Fibroblast of lung (primary cell): ENCODE measurements at regions not wholly inside any gene's neighbourhood (a gene's known extent, or its start where the extent isn't known, plus 50 kb on each side); places are given as distances from the start of the nearest gene placed in this dataset.

Experiments
- DNase-seq, 2 donors: peaks; one replicate each; pipeline versions ENCODE4 v3.0.0 to v3.0.0-alpha.2; 2010; ENCODE audit warnings: low read depth in 2 of 2
- H2AFZ ChIP-seq: 2 replicates; pipeline ENCODE4 v1.5.1; 2012; ENCODE audit warnings: low read length, control low read depth, inconsistent platforms
- H3K27ac ChIP-seq: 2 replicates; pipeline ENCODE4 v1.5.1; 2011; ENCODE audit warnings: low read length, control low read depth; ENCODE audit not compliant: insufficient read depth
- H3K27me3 ChIP-seq: 2 replicates; pipeline ENCODE4 v1.5.1; 2011; ENCODE audit warnings: mild to moderate bottlenecking, low read length; ENCODE audit not compliant: control insufficient read depth, insufficient read depth
- H3K36me3 ChIP-seq: 2 replicates; pipeline ENCODE4 v1.5.1; 2011; ENCODE audit warnings: low read length; ENCODE audit not compliant: control insufficient read depth, insufficient read depth
- H3K4me1 ChIP-seq: 2 replicates; pipeline ENCODE4 v1.5.1; 2011; ENCODE audit warnings: low read length; ENCODE audit not compliant: control insufficient read depth, insufficient read depth; ENCODE audit errors: extremely low read depth
- H3K4me2 ChIP-seq: 2 replicates; pipeline ENCODE4 v1.5.1; 2011; ENCODE audit warnings: low read length, control low read depth; ENCODE audit not compliant: insufficient read depth; ENCODE audit errors: extremely low read depth
- H3K4me3 ChIP-seq, 4 experiments: fragments of 200-600 bp in 1 of 4; sonication (generic) in 1 of 4; replicated peaks in 1 of 4; 2 replicates each; pipeline ENCODE4 v1.5.1; 2011 to 2016; ENCODE audit warnings: low read length in 4 of 4, low read depth in 3 of 4, mild to moderate bottlenecking in 3 of 4, control low read depth in 2 of 4, inconsistent platforms in 1 of 4, mixed read lengths in 1 of 4; ENCODE audit not compliant: insufficient read depth in 1 of 4; ENCODE audit errors: control extremely low read depth in 1 of 4
- H3K79me2 ChIP-seq: 2 replicates; pipeline ENCODE4 v1.5.1; 2012; ENCODE audit warnings: mild to moderate bottlenecking, low read length, inconsistent platforms; ENCODE audit not compliant: control insufficient read depth, insufficient read depth
- H3K9ac ChIP-seq: 2 replicates; pipeline ENCODE4 v1.5.1; 2011; ENCODE audit warnings: mild to moderate bottlenecking, low read length, control low read depth; ENCODE audit not compliant: insufficient read depth
- H3K9me3 ChIP-seq: 2 replicates; pipeline ENCODE4 v1.5.1; 2012; ENCODE audit warnings: low read depth, low read length; ENCODE audit not compliant: control insufficient read depth, insufficient read depth
- H4K20me1 ChIP-seq: 2 replicates; pipeline ENCODE4 v1.5.1; 2011; ENCODE audit warnings: low read length; ENCODE audit not compliant: control insufficient read depth, insufficient read depth; ENCODE audit errors: extremely low read depth
- CTCF ChIP-seq, 2 donors: IDR thresholded peaks in 1 of 2; conservative IDR thresholded peaks in 1 of 2; 1 replicate in 1 of 2; 2 replicates in 1 of 2; pipeline ENCODE4 v1.5.1; 2011 to 2012; ENCODE audit warnings: low read length in 2 of 2, control low read depth in 1 of 2, inconsistent platforms in 1 of 2, low read depth in 1 of 2, mild to moderate bottlenecking in 1 of 2
- EZH2 ChIP-seq: IDR thresholded peaks from 2 replicates; pipeline ENCODE4 v1.5.1; 2012; ENCODE audit warnings: low read length, control low read depth, mild to moderate bottlenecking; ENCODE audit errors: missing control alignments

GRCh38 chr22:49468487-49469198 is 359.0 kb downstream of the BRD1 start:
- Histone ChIP-seq H3K9me3 (no peaks in the 10 kb centered on the region), H3K4me2 (no peak overlapping the region), H4K20me1 (no peaks in the 10 kb centered on the region), H3K27ac (no peak overlapping the region), H3K4me1 (no peaks in the 10 kb centered on the region), H3K79me2 (no peaks in the 10 kb centered on the region), H3K4me3 (no peak overlapping the region), H3K27me3 (no peaks in the 10 kb centered on the region), H3K9ac (no peak overlapping the region), H2AFZ (no peak overlapping the region), H3K36me3 (no peaks in the 10 kb centered on the region)
- TF ChIP-seq CTCF (conservative IDR thresholded peaks at IDR 0.05 in 1 of 2, IDR thresholded peaks at IDR 0.05 in 1 of 2; ENCODE audit: low read depth in 1 of 2, low read length in 2 of 2): no peak
- TF ChIP-seq EZH2: no peak
- no peak for DNase-seq

- Histone ChIP-seq H2AFZ (no peak overlapping the region), H3K27ac (no peak overlapping the region), H3K9ac (no peak overlapping the region), H3K9me3 (no peaks in the 10 kb centered on the region), H3K4me1 (no peaks in the 10 kb centered on the region), H4K20me1 (no peaks in the 10 kb centered on the region), H3K36me3 (no peaks in the 10 kb centered on the region), H3K4me3 (no peak overlapping the region), H3K27me3 (no peaks in the 10 kb centered on the region), H3K4me2 (no peak overlapping the region), H3K79me2 (no peaks in the 10 kb centered on the region)
- TF ChIP-seq CTCF (conservative IDR thresholded peaks at IDR 0.05 in 1 of 2, IDR thresholded peaks at IDR 0.05 in 1 of 2; ENCODE audit: low read depth in 1 of 2, low read length in 2 of 2) (no peak), EZH2 (no peak)
- no peak for DNase-seq
Observed at GRCh38 chr22:49466878-49467595, 360.6 kb downstream of the BRD1 start.

- Histone ChIP-seq H3K9me3 (no peaks in the 10 kb centered on the region), H3K79me2 (no peaks in the 10 kb centered on the region), H3K4me3 (no peak overlapping the region), H3K4me2 (no peak overlapping the region), H4K20me1 (no peaks in the 10 kb centered on the region), H3K27ac (no peak overlapping the region), H3K36me3 (no peaks in the 10 kb centered on the region), H3K27me3 (no peaks in the 10 kb centered on the region), H3K4me1 (no peaks in the 10 kb centered on the region), H2AFZ (no peak overlapping the region), H3K9ac (no peak overlapping the region)
- TF ChIP-seq CTCF (conservative IDR thresholded peaks at IDR 0.05 in 1 of 2, IDR thresholded peaks at IDR 0.05 in 1 of 2; ENCODE audit: low read depth in 1 of 2, low read length in 2 of 2) (no peak), EZH2 (no peak)
- no peak for DNase-seq
Observed at GRCh38 chr22:49464037-49464436, 363.6 kb downstream of the BRD1 start.
